ENCODE measurements at regions not wholly inside any gene's neighbourhood (a gene's known extent, or its start where the extent isn't known, plus 50 kb on each side); places are given as distances from the start of the nearest gene placed in this dataset.

DNA sequence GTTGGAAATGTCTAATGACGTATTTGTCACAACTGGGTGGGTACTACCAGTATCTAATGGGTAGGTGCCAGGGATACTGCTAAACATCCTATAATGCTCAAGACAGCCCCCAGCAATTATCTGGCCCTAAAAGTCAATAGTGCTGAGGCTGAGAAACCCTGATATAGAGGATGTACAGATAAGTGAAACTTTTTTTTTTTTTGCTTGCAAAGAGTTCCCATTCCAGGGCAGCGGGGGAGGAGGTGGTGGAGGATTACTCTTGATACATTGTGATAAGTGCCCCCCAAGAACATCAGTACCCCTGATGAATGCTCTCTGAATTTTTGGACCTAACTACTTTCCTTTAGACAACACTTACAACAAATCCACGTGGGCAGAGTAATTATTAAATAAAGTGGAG, 329.7 kb upstream of the SPRED2 start:
- no peak overlapping the region for H4K8ac ChIP-seq (ENCODE audit: low read depth, low read length)
- H3K18ac ChIP-seq (ENCODE audit: low read length), result no peak overlapping the region
- H3K79me2 ChIP-seq (ENCODE audit: control insufficient read depth, insufficient read depth, low read length, poor library complexity), result no peaks in the 10 kb centered on the region
- no peak overlapping the region for H2BK120ac ChIP-seq (ENCODE audit: insufficient read depth, low read length, poor library complexity)
- H2AFZ ChIP-seq (ENCODE audit: insufficient read depth, low read length, poor library complexity), result no peak overlapping the region
- H4K91ac ChIP-seq (ENCODE audit: low read depth, low read length), result no peak overlapping the region
- WGBS (ENCODE audit: extremely low coverage, insufficient coverage, insufficient read length), result no CpG with 5 or more reads among the region's 3 CpGs
- no peak overlapping the region for H2BK12ac ChIP-seq (ENCODE audit: low read length)
- no peak overlapping the region for H2AK5ac ChIP-seq (ENCODE audit: low read length)
- H4K12ac ChIP-seq (ENCODE audit: low read depth, low read length), result no peak overlapping the region
- no peaks in the 10 kb centered on the region for H3K4me1 ChIP-seq (ENCODE audit: control insufficient read depth in 1 of 2, insufficient read depth in 2 of 2, low read length in 2 of 2)
- H3K9ac ChIP-seq (ENCODE audit: low read length), result no peak overlapping the region
- H3K4me3 ChIP-seq (ENCODE audit: low read depth, low read length), result no peak overlapping the region
- H3K23ac ChIP-seq (ENCODE audit: low read length), result no peak overlapping the region
- H3K14ac ChIP-seq (ENCODE audit: low read length), result no peak overlapping the region
- H3K27me3 ChIP-seq (ENCODE audit: insufficient read depth, low read length), result no peaks in the 10 kb centered on the region
- no peak overlapping the region for H3K4ac ChIP-seq (ENCODE audit: low read depth, low read length)
- H3K4me2 ChIP-seq (ENCODE audit: low read length), result no peak overlapping the region
- no peak overlapping the region for H3K27ac ChIP-seq (ENCODE audit: low read depth, low read length)
- peaks cover 1% of the 10 kb centered on the region for H3K9me3 ChIP-seq (ENCODE audit: insufficient read depth, low read depth, low read length)
- H3K36me3 ChIP-seq (ENCODE audit: control insufficient read depth in 1 of 2, insufficient read depth in 2 of 2, low read length in 2 of 2), result no peaks in the 10 kb centered on the region
- H2BK5ac ChIP-seq (ENCODE audit: low read depth, low read length, poor library complexity), result no peak overlapping the region
- H3K79me1 ChIP-seq (ENCODE audit: low read length), result no peaks in the 10 kb centered on the region
- no peak for DNase-seq

DNA sequence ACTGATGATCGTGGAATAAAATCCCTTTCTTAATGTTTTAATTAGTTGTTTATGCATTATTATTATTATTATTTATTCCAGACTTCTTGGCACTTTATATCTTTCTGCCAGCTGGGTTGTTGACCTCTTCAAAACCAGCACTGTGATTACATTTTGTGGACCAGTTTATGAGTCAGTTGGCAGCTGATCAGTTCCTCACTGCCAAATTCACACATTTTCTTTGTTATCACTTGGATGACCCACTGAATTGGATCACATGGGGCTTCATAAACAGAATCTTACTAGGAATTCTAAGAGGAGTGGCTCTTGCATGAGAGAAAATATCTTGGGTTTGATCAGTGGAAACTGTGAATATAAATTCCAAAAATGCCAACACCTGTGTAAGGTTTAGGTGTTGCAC, 321.8 kb upstream of the SPRED2 start:
- H3K4me3 ChIP-seq (ENCODE audit: low read depth, low read length), result no peak overlapping the region
- H2BK120ac ChIP-seq (ENCODE audit: insufficient read depth, low read length, poor library complexity), result no peak overlapping the region
- no peaks in the 10 kb centered on the region for H3K79me1 ChIP-seq (ENCODE audit: low read length)
- no peak overlapping the region for H3K27ac ChIP-seq (ENCODE audit: low read depth, low read length)
- DNase-seq, result no peak
- no peak overlapping the region for H3K4ac ChIP-seq (ENCODE audit: low read depth, low read length)
- H3K9ac ChIP-seq (ENCODE audit: low read length), result no peak overlapping the region
- H2AK5ac ChIP-seq (ENCODE audit: low read length), result no peak overlapping the region
- no peaks in the 10 kb centered on the region for H3K36me3 ChIP-seq (ENCODE audit: control insufficient read depth in 1 of 2, insufficient read depth in 2 of 2, low read length in 2 of 2)
- no peak overlapping the region for H2BK12ac ChIP-seq (ENCODE audit: low read length)
- H2AFZ ChIP-seq (ENCODE audit: insufficient read depth, low read length, poor library complexity), result no peak overlapping the region
- no peak overlapping the region for H4K12ac ChIP-seq (ENCODE audit: low read depth, low read length)
- no peak overlapping the region for H4K8ac ChIP-seq (ENCODE audit: low read depth, low read length)
- H4K91ac ChIP-seq (ENCODE audit: low read depth, low read length), result no peak overlapping the region
- H3K27me3 ChIP-seq (ENCODE audit: insufficient read depth, low read length), result no peaks in the 10 kb centered on the region
- no peak overlapping the region for H3K14ac ChIP-seq (ENCODE audit: low read length)
- peaks cover 5% of the 10 kb centered on the region for H3K9me3 ChIP-seq (ENCODE audit: insufficient read depth, low read depth, low read length)
- H3K23ac ChIP-seq (ENCODE audit: low read length), result no peak overlapping the region
- no CpG with 5 or more reads among the region's 1 CpG for WGBS (ENCODE audit: extremely low coverage, insufficient coverage, insufficient read length)
- no peak overlapping the region for H3K4me2 ChIP-seq (ENCODE audit: low read length)
- no peak overlapping the region for H3K18ac ChIP-seq (ENCODE audit: low read length)
- H3K79me2 ChIP-seq (ENCODE audit: control insufficient read depth, insufficient read depth, low read length, poor library complexity), result no peaks in the 10 kb centered on the region
- H2BK5ac ChIP-seq (ENCODE audit: low read depth, low read length, poor library complexity), result no peak overlapping the region
- peaks cover 0 to 4% of the 10 kb centered on the region in 2 experiments for H3K4me1 ChIP-seq (ENCODE audit: control insufficient read depth in 1 of 2, insufficient read depth in 2 of 2, low read length in 2 of 2)

DNA sequence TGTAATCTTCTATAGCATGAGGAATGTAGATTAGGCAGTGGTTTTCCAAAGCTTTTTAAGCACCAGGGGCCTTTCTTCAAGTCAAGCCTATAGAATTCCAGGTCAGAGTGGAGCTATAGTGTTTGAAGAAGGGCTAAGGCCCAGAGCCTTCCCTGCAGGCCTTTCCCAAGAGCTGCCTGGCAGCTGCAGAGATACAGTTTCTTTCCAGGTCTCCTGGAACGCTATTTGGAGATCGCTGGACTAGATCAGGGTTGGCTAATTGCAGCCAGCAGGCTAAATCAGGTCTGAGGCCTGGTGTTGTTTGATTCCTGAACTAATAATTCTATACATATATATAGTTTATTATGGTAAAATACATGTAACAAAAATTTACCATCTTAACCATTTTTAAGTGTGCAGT, 319.0 kb upstream of the SPRED2 start:
- Histone ChIP-seq H3K36me3 (ENCODE audit: control insufficient read depth in 1 of 2, insufficient read depth in 2 of 2, low read length in 2 of 2) (no peaks in the 10 kb centered on the region), H3K79me1 (ENCODE audit: low read length) (peaks cover 2% of the 10 kb centered on the region), H4K12ac (ENCODE audit: low read depth, low read length) (no peak overlapping the region), H2AFZ (ENCODE audit: insufficient read depth, low read length, poor library complexity) (no peak overlapping the region), H3K18ac (ENCODE audit: low read length) (no peak overlapping the region), H4K91ac (ENCODE audit: low read depth, low read length) (no peak overlapping the region), H3K4me2 (ENCODE audit: low read length) (no peak overlapping the region), H2AK5ac (ENCODE audit: low read length) (no peak overlapping the region), H3K14ac (ENCODE audit: low read length) (no peak overlapping the region), H3K9me3 (ENCODE audit: insufficient read depth, low read depth, low read length) (peaks cover 1% of the 10 kb centered on the region), H3K4ac (ENCODE audit: low read depth, low read length) (no peak overlapping the region), H3K79me2 (ENCODE audit: control insufficient read depth, insufficient read depth, low read length, poor library complexity) (no peaks in the 10 kb centered on the region), H2BK5ac (ENCODE audit: low read depth, low read length, poor library complexity) (no peak overlapping the region), H3K4me3 (ENCODE audit: low read depth, low read length) (no peak overlapping the region), H3K9ac (ENCODE audit: low read length) (no peak overlapping the region), H3K23ac (ENCODE audit: low read length) (no peak overlapping the region), H3K4me1 (ENCODE audit: control insufficient read depth in 1 of 2, insufficient read depth in 2 of 2, low read length in 2 of 2) (peaks cover 5 to 12% of the 10 kb centered on the region in 2 experiments), H3K27ac (ENCODE audit: low read depth, low read length) (no peak overlapping the region), H2BK120ac (ENCODE audit: insufficient read depth, low read length, poor library complexity) (no peak overlapping the region), H3K27me3 (ENCODE audit: insufficient read depth, low read length) (no peaks in the 10 kb centered on the region), H2BK12ac (ENCODE audit: low read length) (no peak overlapping the region), H4K8ac (ENCODE audit: low read depth, low read length) (no peak overlapping the region)
- no CpG with 5 or more reads among the region's 2 CpGs for WGBS (ENCODE audit: extremely low coverage, insufficient coverage, insufficient read length)
- DNase-seq, result peak; percentile 36 to 62

- Histone ChIP-seq H3K27ac (ENCODE audit: low read depth, low read length) (no peak overlapping the region), H3K36me3 (ENCODE audit: control insufficient read depth in 1 of 2, insufficient read depth in 2 of 2, low read length in 2 of 2) (no peaks in the 10 kb centered on the region), H3K9me3 (ENCODE audit: insufficient read depth, low read depth, low read length) (no peaks in the 10 kb centered on the region), H3K79me1 (ENCODE audit: low read length) (peaks cover 3% of the 10 kb centered on the region), H3K18ac (ENCODE audit: low read length) (no peak overlapping the region), H3K4ac (ENCODE audit: low read depth, low read length) (no peak overlapping the region), H3K4me2 (ENCODE audit: low read length) (no peak overlapping the region), H3K4me1 (ENCODE audit: control insufficient read depth in 1 of 2, insufficient read depth in 2 of 2, low read length in 2 of 2) (peaks cover 7 to 14% of the 10 kb centered on the region in 2 experiments), H3K27me3 (ENCODE audit: insufficient read depth, low read length) (no peaks in the 10 kb centered on the region), H2BK120ac (ENCODE audit: insufficient read depth, low read length, poor library complexity) (no peak overlapping the region), H3K9ac (ENCODE audit: low read length) (no peak overlapping the region), H2BK5ac (ENCODE audit: low read depth, low read length, poor library complexity) (no peak overlapping the region), H4K8ac (ENCODE audit: low read depth, low read length) (no peak overlapping the region), H3K4me3 (ENCODE audit: low read depth, low read length) (no peak overlapping the region), H2AFZ (ENCODE audit: insufficient read depth, low read length, poor library complexity) (no peak overlapping the region), H3K79me2 (ENCODE audit: control insufficient read depth, insufficient read depth, low read length, poor library complexity) (no peaks in the 10 kb centered on the region), H2BK12ac (ENCODE audit: low read length) (no peak overlapping the region), H4K12ac (ENCODE audit: low read depth, low read length) (no peak overlapping the region), H3K14ac (ENCODE audit: low read length) (no peak overlapping the region), H4K91ac (ENCODE audit: low read depth, low read length) (no peak overlapping the region), H2AK5ac (ENCODE audit: low read length) (no peak overlapping the region), H3K23ac (ENCODE audit: low read length) (no peak overlapping the region)
- DNase-seq, result no peak
- WGBS (ENCODE audit: extremely low coverage, insufficient coverage, insufficient read length), result no CpG with 5 or more reads among the region's 3 CpGs
Observed at GRCh38 chr2:65749545-65749944, 317.1 kb upstream of the SPRED2 start.
